ENCODE measurements at regions not wholly inside any gene's neighbourhood (a gene's known extent, or its start where the extent isn't known, plus 50 kb on each side); places are given as distances from the start of the nearest gene placed in this dataset.

DNA sequence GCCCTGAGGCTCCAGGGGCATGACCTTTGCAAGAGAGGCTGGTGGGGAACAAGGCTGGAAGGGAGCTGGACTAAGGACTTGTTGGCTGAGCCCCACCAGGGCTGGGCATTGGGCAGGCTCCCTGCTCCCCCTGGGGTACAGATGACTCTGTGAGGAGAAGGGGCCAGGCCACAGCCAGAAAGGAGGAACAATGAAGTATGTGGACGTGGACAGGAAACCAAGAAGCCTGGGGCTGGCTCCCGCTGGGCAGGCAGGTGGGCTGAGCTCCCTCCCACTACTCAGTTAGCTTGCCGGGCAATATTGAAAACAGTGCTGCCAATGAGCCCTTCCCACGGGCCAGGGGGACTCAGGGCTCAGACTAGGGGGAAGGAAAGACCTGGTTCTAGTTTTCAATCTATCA, 66.1 kb upstream of the SPTLC1 start:
- no peak overlapping the region for H4K8ac ChIP-seq (ENCODE audit: extremely low read depth, insufficient read depth, low read length)

More for the DNA sequence above, 66.1 kb upstream of the SPTLC1 start:
- Histone ChIP-seq H2BK120ac (replicated peaks; ENCODE audit: low read depth, low read length) (no peak overlapping the region), H3K14ac (ENCODE audit: insufficient read length) (no peak overlapping the region), H3K18ac (ENCODE audit: extremely low read depth, low read length) (no peak overlapping the region), H3K27ac (ENCODE audit: low read depth, low read length) (no peak overlapping the region), H3K79me2 (ENCODE audit: control insufficient read depth in 1 of 2, insufficient read depth in 2 of 2, low read length in 2 of 2) (no peaks in the 10 kb centered on the region), H3K4me1 (replicated peaks in 1 of 4; ENCODE audit: control insufficient read depth in 3 of 4, insufficient read depth in 4 of 4, low read length in 3 of 4) (peaks cover 0 to 4% (median 0%) of the 10 kb centered on the region in 4 experiments; a peak in 1 of 7 replicates), H3K23ac (ENCODE audit: insufficient read length) (no peak overlapping the region), H3K9ac (replicated peaks in 1 of 4; ENCODE audit: extremely low read depth in 1 of 4, low read depth in 3 of 4, low read length in 3 of 4) (no peak overlapping the region), H2AFZ (ENCODE audit: low read length) (no peak overlapping the region), H2BK5ac (ENCODE audit: low read depth, low read length) (no peak overlapping the region; the same call in 1 of the 2 replicates), H3K9me3 (ENCODE audit: insufficient read depth in 2 of 2, low read depth in 1 of 2, low read length in 1 of 2) (peaks cover 4 to 7% of the 10 kb centered on the region in 2 experiments; a peak in 1 of 4 replicates), H3K56ac (replicated peaks; ENCODE audit: insufficient read length, low read depth, low read length) (no peak overlapping the region), H4K91ac (replicated peaks; ENCODE audit: insufficient read length, low read length) (no peak overlapping the region), H4K5ac (ENCODE audit: insufficient read length, low read depth, low read length) (no peak overlapping the region), H3K4ac (replicated peaks; ENCODE audit: insufficient read length, low read depth, low read length) (no peak overlapping the region), H2BK20ac (ENCODE audit: low read length) (no peak overlapping the region), H3K4me3 (ENCODE audit: extremely low read depth in 1 of 4, insufficient read depth in 2 of 4, low read depth in 3 of 4, low read length in 4 of 4) (no peak overlapping the region), H3K27me3 (replicated peaks in 1 of 4; ENCODE audit: control insufficient read depth in 3 of 4, extremely low read depth in 1 of 4, insufficient read depth in 3 of 4, low read length in 3 of 4) (peaks cover 0 to 1% (median 0%) of the 10 kb centered on the region in 4 experiments; a peak in 1 of 7 replicates), H3K23me2 (ENCODE audit: low read depth, low read length) (peaks cover 7% of the 10 kb centered on the region; the same call in 1 of the 2 replicates), H2AK5ac (ENCODE audit: low read depth, low read length) (no peak overlapping the region), H2BK15ac (ENCODE audit: low read length) (no peak overlapping the region), H3K4me2 (ENCODE audit: insufficient read depth in 1 of 2, low read depth in 2 of 2, low read length in 2 of 2) (no peak overlapping the region), H4K20me1 (replicated peaks in 1 of 2; ENCODE audit: control insufficient read depth in 1 of 2, insufficient read depth in 2 of 2, low read length in 2 of 2) (no peaks in the 10 kb centered on the region), H3K36me3 (ENCODE audit: control insufficient read depth in 2 of 4, insufficient read depth in 4 of 4, low read length in 3 of 4) (no peaks in the 10 kb centered on the region), H2BK12ac (ENCODE audit: low read depth, low read length) (no peak overlapping the region), H3K79me1 (ENCODE audit: low read depth, low read length) (no peaks in the 10 kb centered on the region; the same call in 1 of the 2 replicates)
- FAIRE-seq = no peak
- POLR2A ChIA-PET (ENCODE audit: partially characterized antibody) = no interaction called here
- CTCF ChIA-PET (ENCODE audit: partially characterized antibody) = interaction anchor here (0.5 to 2.5 kb wide), 6 partner anchors 9 to 47 kb away, joined by 3 to 8 read pairs (median 6); no protein-coding TSS in a partner anchor
- 81% methylated on average over 4 of the region's 4 CpGs; no CpG with 5 or more reads in 1 of the 2 experiments for WGBS, 2 experiments (ENCODE audit: extremely low coverage in 1 of 2, insufficient coverage in 1 of 2, insufficient read length in 1 of 2, insufficient replicate concordance in 2 of 2, low coverage in 1 of 2, low lambda C conversion rate in 2 of 2, missing lambda C conversion rate in 1 of 2)
- DNase-seq (ENCODE audit: low read depth in 1 of 2, low spot score in 2 of 2) = no peak
- TF ChIP-seq KDM5A (IDR thresholded peaks at IDR 0.05; ENCODE audit: low read length) (no peak), RNF2 (IDR thresholded peaks at IDR 0.05; ENCODE audit: borderline replicate concordance, low read depth, low read length, missing control alignments, poor library complexity, severe bottlenecking) (no peak), PHF8 (conservative IDR thresholded peaks at IDR 0.05; ENCODE audit: low read depth, low read length) (no peak), YY1 (IDR thresholded peaks at IDR 0.05; ENCODE audit: low read depth, low read length) (no peak), TAF1 (IDR thresholded peaks at IDR 0.05; ENCODE audit: low read depth, low read length) (no peak), FOSL1 (IDR thresholded peaks at IDR 0.05; ENCODE audit: insufficient read depth, low read depth, low read length) (no peak), POLR2AphosphoS5 (IDR thresholded peaks at IDR 0.05; ENCODE audit: low read depth, low read length) (no peak), GABPA (IDR thresholded peaks at IDR 0.05; ENCODE audit: borderline replicate concordance, insufficient read depth, low read length) (no peak)

Measured in H1 (cell line).